GM13977 (cell line): ENCODE measurements at regions not wholly inside any gene's neighbourhood (a gene's known extent, or its start where the extent isn't known, plus 50 kb on each side); places are given as distances from the start of the nearest gene placed in this dataset.

Experiments used
- DNase-seq: peaks from one replicate; pipeline ENCODE4 v3.0.0; 2012; ENCODE audit warnings: low spot score
- in situ Hi-C: fragments of 300-500 bp; cut with MboI; formaldehyde crosslinking; loops from one replicate; pipeline ENCODE4 v1.12.0; 2022; ENCODE audit warnings: low sequenced_read_pairs, low pct_unique_long_range_greater_than_20kb, mixed read lengths, inconsistent platforms; ENCODE audit not compliant: unreplicated experiment
- TF ChIP-seq, protein P1 (sequence below): IDR thresholded peaks from 2 replicates; pipeline ENCODE4 v1.5.1; 2012; ENCODE audit warnings: mild to moderate bottlenecking, control low read depth; ENCODE audit not compliant: insufficient read depth; ENCODE audit errors: extremely low read depth, missing control alignments

DNA sequence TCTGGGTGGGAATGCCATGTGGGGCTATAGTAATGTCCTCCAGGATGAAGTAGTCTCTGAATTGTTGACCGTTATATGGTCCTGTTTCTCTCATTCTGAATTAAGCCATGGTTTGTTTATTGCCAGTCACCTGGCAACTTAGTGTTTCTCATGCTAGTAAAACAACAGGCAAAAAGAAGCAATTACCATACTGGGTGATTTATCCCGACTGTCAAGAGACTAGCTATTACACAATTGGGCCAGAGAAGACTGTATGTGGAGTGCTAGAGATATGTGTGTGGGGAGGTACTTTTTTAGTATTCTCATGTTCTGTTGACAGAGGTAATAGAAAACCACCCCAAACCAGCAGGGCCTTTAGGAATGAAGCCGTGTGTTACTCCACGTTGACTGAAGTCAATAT, 258.2 kb downstream of the TDRD3 start:
- in situ Hi-C loops = no loop called here
- TF ChIP-seq, protein P1, sequence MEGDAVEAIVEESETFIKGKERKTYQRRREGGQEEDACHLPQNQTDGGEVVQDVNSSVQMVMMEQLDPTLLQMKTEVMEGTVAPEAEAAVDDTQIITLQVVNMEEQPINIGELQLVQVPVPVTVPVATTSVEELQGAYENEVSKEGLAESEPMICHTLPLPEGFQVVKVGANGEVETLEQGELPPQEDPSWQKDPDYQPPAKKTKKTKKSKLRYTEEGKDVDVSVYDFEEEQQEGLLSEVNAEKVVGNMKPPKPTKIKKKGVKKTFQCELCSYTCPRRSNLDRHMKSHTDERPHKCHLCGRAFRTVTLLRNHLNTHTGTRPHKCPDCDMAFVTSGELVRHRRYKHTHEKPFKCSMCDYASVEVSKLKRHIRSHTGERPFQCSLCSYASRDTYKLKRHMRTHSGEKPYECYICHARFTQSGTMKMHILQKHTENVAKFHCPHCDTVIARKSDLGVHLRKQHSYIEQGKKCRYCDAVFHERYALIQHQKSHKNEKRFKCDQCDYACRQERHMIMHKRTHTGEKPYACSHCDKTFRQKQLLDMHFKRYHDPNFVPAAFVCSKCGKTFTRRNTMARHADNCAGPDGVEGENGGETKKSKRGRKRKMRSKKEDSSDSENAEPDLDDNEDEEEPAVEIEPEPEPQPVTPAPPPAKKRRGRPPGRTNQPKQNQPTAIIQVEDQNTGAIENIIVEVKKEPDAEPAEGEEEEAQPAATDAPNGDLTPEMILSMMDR = no peak

GRCh38 chr13:60654415-60654814, 257.4 kb downstream of the TDRD3 start:
- no peak for DNase-seq
- in situ Hi-C loops = no loop called here
- TF ChIP-seq, protein P1 = peak; percentile 26

More for the DNA sequence above, 258.2 kb downstream of the TDRD3 start:
- DNase-seq = no peak

GRCh38 chr13:60647547-60647946, 250.5 kb downstream of the TDRD3 start:
- DNase-seq = no peak
- in situ Hi-C loops = no loop called here
- TF ChIP-seq, protein P1 = no peak

DNA sequence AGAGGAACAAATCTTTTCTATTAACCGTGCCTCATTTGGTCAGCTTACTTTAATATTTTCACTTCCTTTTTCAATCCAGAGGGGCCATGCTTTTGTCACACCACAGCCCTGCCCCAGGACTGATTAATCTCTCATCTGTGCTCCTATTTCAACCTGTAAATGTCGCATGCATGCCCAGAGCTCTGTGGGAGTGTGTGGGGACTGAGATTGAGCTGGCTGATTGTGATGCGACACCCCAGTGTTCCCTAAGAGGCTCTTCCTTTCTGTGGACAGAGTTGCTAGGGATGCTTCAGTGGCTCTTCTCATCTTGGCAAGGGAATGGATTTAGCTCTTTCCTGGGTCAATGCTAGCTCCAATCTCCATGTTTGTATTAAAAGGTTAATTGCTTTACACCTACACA, 249.6 kb downstream of the TDRD3 start:
- no peak for DNase-seq
- in situ Hi-C loops = no loop called here

GRCh38 chr13:60645676-60646075, 248.7 kb downstream of the TDRD3 start:
- TF ChIP-seq, protein P1 = no peak
- in situ Hi-C loops = no loop called here
- no peak for DNase-seq

More for the DNA sequence above, 249.6 kb downstream of the TDRD3 start:
- TF ChIP-seq, protein P1 = no peak

DNA sequence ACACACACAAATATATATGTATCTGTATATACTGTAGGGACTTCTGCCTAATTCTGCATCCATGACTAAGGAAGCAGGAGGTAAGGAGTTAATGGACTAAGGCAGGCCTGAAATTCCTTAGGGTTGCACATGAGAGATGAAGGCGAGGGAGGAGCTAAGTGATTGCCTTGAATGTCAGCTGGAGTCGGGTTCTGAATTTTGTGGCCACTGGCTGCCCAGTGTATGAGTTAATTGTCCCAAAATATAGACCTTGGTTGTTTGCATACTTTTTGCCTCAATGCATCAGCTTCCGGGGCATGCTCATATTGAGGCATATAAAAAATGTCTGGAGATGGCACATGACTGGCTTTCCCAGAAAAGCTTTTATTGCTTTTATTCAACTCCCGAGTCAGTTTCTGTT, 245.5 kb downstream of the TDRD3 start:
- no peak for DNase-seq
- in situ Hi-C loops = no loop called here
- TF ChIP-seq, protein P1 = no peak

DNA sequence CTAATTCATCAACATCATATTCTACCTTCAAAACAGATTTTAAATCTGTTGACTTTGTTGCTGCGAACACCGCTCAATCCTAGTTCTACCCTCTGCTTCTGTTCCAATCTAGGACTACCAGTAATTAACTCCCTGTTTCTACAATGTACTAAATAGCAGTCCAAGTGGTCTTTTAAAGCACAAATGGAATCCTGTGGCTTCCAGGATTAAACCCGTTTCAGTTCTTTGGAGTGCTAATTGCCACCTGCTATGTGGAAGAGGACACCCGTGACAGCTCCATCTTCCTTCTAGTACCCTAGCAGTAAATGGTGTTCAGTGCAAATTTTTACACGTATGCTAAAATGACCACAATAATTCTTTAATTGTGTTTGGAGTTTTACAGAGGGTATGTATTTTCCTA, 232.1 kb downstream of the TDRD3 start:
- in situ Hi-C loops = no loop called here
- DNase-seq = no peak

More for the DNA sequence above, 232.1 kb downstream of the TDRD3 start:
- TF ChIP-seq, protein P1 = no peak
